ENCODE measurements at regions not wholly inside any gene's neighbourhood (a gene's known extent, or its start where the extent isn't known, plus 50 kb on each side); places are given as distances from the start of the nearest gene placed in this dataset.
"Not testable (repeated sequence)": the region's sequence is repeated elsewhere in the genome, so short reads cannot be mapped to it uniquely, and the experiment has no call there.

GRCh38 chr11:44366741-44367140 lies 56.8 kb upstream of the ALX4 start:
- peaks cover 15% of the 10 kb centered on the region for H3K27me3 ChIP-seq (ENCODE audit: control insufficient read depth, insufficient read depth, low read length)
- H3K36me3 ChIP-seq (ENCODE audit: control insufficient read depth, insufficient read depth, low read length), result no peaks in the 10 kb centered on the region
- ChIA-PET CTCF (no interaction called here), POLR2A (no interaction called here)
- no peak for DNase-seq (ENCODE audit: low read depth)
- no peak for TF ChIP-seq CTCF (IDR thresholded peaks at IDR 0.05; ENCODE audit: insufficient read depth, low read depth, low read length)
- H3K4me3 ChIP-seq (ENCODE audit: low read depth, low read length), result no peak overlapping the region

GRCh38 chr11:44367452-44367851 lies 57.5 kb upstream of the ALX4 start:
- Histone ChIP-seq H3K27me3 (ENCODE audit: control insufficient read depth, insufficient read depth, low read length) (peaks cover 9% of the 10 kb centered on the region), H3K36me3 (ENCODE audit: control insufficient read depth, insufficient read depth, low read length) (no peaks in the 10 kb centered on the region), H3K4me3 (ENCODE audit: low read depth, low read length) (no peak overlapping the region)
- POLR2A ChIA-PET, result no interaction called here
- CTCF ChIA-PET, result no interaction called here
- DNase-seq (ENCODE audit: low read depth), result no peak
- no peak for TF ChIP-seq CTCF (IDR thresholded peaks at IDR 0.05; ENCODE audit: insufficient read depth, low read depth, low read length)

- CTCF ChIA-PET, result no interaction called here
- H3K27me3 ChIP-seq (ENCODE audit: control insufficient read depth, insufficient read depth, low read length), result peaks cover under 1% of the 10 kb centered on the region; the same call in 1 of the 2 replicates
- DNase-seq (ENCODE audit: low read depth), result no peak
- H3K36me3 ChIP-seq (ENCODE audit: control insufficient read depth, insufficient read depth, low read length), result no peaks in the 10 kb centered on the region
- POLR2A ChIA-PET, result no interaction called here
- no peak overlapping the region for H3K4me3 ChIP-seq (ENCODE audit: low read depth, low read length)
- no peak for TF ChIP-seq CTCF (IDR thresholded peaks at IDR 0.05; ENCODE audit: insufficient read depth, low read depth, low read length)
Measured at GRCh38 chr11:44368886-44369285, 58.9 kb upstream of the ALX4 start.

GRCh38 chr11:44371042-44371441 lies 61.1 kb upstream of the ALX4 start:
- CTCF ChIA-PET, POLR2A ChIA-PET: not testable (repeated sequence)

GRCh38 chr11:44371706-44372105 lies 61.8 kb upstream of the ALX4 start:
- no peak overlapping the region for H3K4me3 ChIP-seq (ENCODE audit: low read depth, low read length)
- ChIA-PET CTCF (no interaction called here), POLR2A (no interaction called here)
- H3K27me3 ChIP-seq (ENCODE audit: control insufficient read depth, insufficient read depth, low read length), result no peaks in the 10 kb centered on the region; the same call in 1 of the 2 replicates
- TF ChIP-seq CTCF (IDR thresholded peaks at IDR 0.05; ENCODE audit: insufficient read depth, low read depth, low read length), result no peak
- DNase-seq (ENCODE audit: low read depth), result no peak
- no peaks in the 10 kb centered on the region for H3K36me3 ChIP-seq (ENCODE audit: control insufficient read depth, insufficient read depth, low read length)

More at GRCh38 chr11:44371042-44371441, 61.1 kb upstream of the ALX4 start:
- DNase-seq (ENCODE audit: low read depth); H3K27me3 ChIP-seq (ENCODE audit: control insufficient read depth, insufficient read depth, low read length); H3K36me3 ChIP-seq (ENCODE audit: control insufficient read depth, insufficient read depth, low read length); H3K4me3 ChIP-seq (ENCODE audit: low read depth, low read length): not testable (repeated sequence)

GRCh38 chr11:44372989-44373388 lies 63.0 kb upstream of the ALX4 start:
- no peak for DNase-seq (ENCODE audit: low read depth)
- H3K27me3 ChIP-seq (ENCODE audit: control insufficient read depth, insufficient read depth, low read length), result no peaks in the 10 kb centered on the region; the same call in 1 of the 2 replicates
- CTCF ChIA-PET, result no interaction called here
- POLR2A ChIA-PET, result no interaction called here
- H3K4me3 ChIP-seq (ENCODE audit: low read depth, low read length), result no peak overlapping the region
- no peaks in the 10 kb centered on the region for H3K36me3 ChIP-seq (ENCODE audit: control insufficient read depth, insufficient read depth, low read length)
- TF ChIP-seq CTCF (IDR thresholded peaks at IDR 0.05; ENCODE audit: insufficient read depth, low read depth, low read length), result no peak
